Breast epithelium (tissue), 3 donors: ENCODE measurements at regions not wholly inside any gene's neighbourhood (a gene's known extent, or its start where the extent isn't known, plus 50 kb on each side); places are given as distances from the start of the nearest gene placed in this dataset.

Source experiments
- CTCF ChIP-seq, 3 donors: fragments of 450-650 bp; IDR thresholded peaks; one replicate each; pipeline ENCODE4 v1.5.1; 2016 to 2017; ENCODE audit warnings: antibody characterized with exemption in 3 of 3, mild to moderate bottlenecking in 3 of 3, moderate library complexity in 3 of 3
- POLR2A ChIP-seq: fragments of 450-650 bp; IDR thresholded peaks from one replicate; pipeline ENCODE4 v1.6.1; 2016; ENCODE audit warnings: antibody characterized with exemption, mild to moderate bottlenecking, moderate library complexity
- POLR2AphosphoS5 ChIP-seq, 3 donors: sonication (generic); formaldehyde crosslinking; IDR thresholded peaks; one replicate each; pipeline ENCODE4 v1.6.1; 2017; ENCODE audit warnings: antibody characterized with exemption in 3 of 3

DNA sequence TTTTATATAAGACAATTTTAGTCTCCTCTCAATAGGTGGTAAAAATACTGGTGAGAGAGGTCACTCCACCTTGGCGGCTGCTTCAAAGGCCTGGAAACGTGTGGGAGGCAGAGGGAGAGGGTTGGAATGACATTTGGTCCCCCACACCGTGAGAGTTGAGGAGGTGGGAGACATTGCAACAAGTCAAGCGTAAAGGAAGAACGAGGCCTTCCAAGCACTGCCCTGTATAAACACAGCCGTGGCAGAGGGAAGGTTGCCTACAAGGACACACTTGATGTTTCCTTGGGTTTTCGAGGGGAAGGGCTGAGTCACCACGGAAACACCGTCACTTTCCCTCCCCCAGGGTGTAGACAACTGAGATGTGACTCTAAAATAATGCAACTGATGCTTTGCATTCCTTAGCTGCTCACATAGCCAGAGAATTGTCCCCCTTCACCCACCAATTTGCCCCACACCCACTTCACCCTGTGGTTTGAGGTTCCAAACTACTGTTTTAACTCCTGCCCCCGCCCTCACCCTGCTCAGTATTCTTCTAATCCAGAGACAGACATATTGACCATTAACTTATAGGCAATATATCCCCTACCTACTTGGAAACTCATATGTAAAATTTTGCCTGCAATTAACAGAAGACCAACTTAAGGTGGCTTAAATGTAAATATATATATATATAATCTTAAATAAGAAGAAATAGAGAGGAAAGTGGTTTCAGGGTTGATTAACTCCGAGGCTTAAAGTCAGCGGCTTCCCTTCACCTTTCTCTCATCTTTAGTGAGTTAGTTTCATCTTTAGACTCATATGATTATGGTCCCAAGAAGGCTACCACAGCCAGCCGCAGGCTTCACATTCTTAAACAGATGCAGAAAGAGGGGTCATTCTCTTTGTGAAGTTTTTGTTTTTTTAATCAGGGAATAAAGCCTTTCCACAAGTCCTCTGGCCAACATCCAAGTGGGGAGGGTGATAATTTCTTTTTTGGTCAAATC, 54.1 kb upstream of the BDNF start:
- TF ChIP-seq CTCF (IDR thresholded peaks at IDR 0.05): no peak
- no peak for TF ChIP-seq POLR2AphosphoS5 (IDR thresholded peaks at IDR 0.05)
- no peak for TF ChIP-seq POLR2A
